Parathyroid adenoma (tissue), 2 donors: ENCODE measurements at regions not wholly inside any gene's neighbourhood (a gene's known extent, or its start where the extent isn't known, plus 50 kb on each side); places are given as distances from the start of the nearest gene placed in this dataset.

Experiments
- H2AFZ ChIP-seq: fragments of 300-600 bp; sonication (generic); one replicate; pipeline ENCODE4 v1.7.0; 2017; ENCODE audit warnings: antibody characterized with exemption, mild to moderate bottlenecking
- H3K27ac ChIP-seq: fragments of 300-600 bp; sonication (generic); one replicate; pipeline ENCODE4 v1.7.0; 2017
- H3K27me3 ChIP-seq: fragments of 300-600 bp; sonication (generic); one replicate; pipeline ENCODE4 v1.7.0; 2017; ENCODE audit warnings: low read length; ENCODE audit not compliant: control insufficient read depth, insufficient read depth
- H3K36me3 ChIP-seq: fragments of 300-600 bp; sonication (generic); one replicate; pipeline ENCODE4 v1.7.0; 2017; ENCODE audit warnings: low read length; ENCODE audit not compliant: control insufficient read depth, insufficient read depth
- H3K4me1 ChIP-seq: fragments of 300-600 bp; sonication (generic); one replicate; pipeline ENCODE4 v1.7.0; 2017; ENCODE audit warnings: control low read depth
- H3K4me2 ChIP-seq: fragments of 300-600 bp; sonication (generic); one replicate; pipeline ENCODE4 v1.7.0; 2017; ENCODE audit warnings: low read length
- H3K4me3 ChIP-seq: fragments of 300-600 bp; sonication (generic); one replicate; pipeline ENCODE4 v1.7.0; 2017; ENCODE audit warnings: low read depth, low read length
- H3K79me2 ChIP-seq: fragments of 300-600 bp; sonication (generic); one replicate; pipeline ENCODE4 v1.7.0; 2017; ENCODE audit warnings: control low read depth
- H3K9ac ChIP-seq: fragments of 300-600 bp; sonication (generic); one replicate; pipeline ENCODE4 v1.7.0; 2017; ENCODE audit warnings: mild to moderate bottlenecking
- H3K9me3 ChIP-seq: fragments of 300-600 bp; sonication (generic); one replicate; pipeline ENCODE4 v1.7.0; 2017; ENCODE audit warnings: low read length; ENCODE audit not compliant: control insufficient read depth
- TF ChIP-seq, protein P1 (sequence below): fragments of 300-600 bp; sonication (generic); IDR thresholded peaks from one replicate; pipeline ENCODE4 v1.7.0; 2017; ENCODE audit warnings: antibody characterized with exemption, mild to moderate bottlenecking
- donor health status: primary hyperparathyroidism.

- Histone ChIP-seq H3K9me3 (no peaks in the 10 kb centered on the region), H3K4me2 (no peak overlapping the region), H3K4me1 (no peaks in the 10 kb centered on the region), H2AFZ (no peak overlapping the region), H3K27me3 (no peaks in the 10 kb centered on the region), H3K27ac (no peak overlapping the region), H3K4me3 (no peak overlapping the region), H3K36me3 (no peaks in the 10 kb centered on the region), H3K79me2 (no peaks in the 10 kb centered on the region), H3K9ac (no peak overlapping the region)
- TF ChIP-seq, protein P1, sequence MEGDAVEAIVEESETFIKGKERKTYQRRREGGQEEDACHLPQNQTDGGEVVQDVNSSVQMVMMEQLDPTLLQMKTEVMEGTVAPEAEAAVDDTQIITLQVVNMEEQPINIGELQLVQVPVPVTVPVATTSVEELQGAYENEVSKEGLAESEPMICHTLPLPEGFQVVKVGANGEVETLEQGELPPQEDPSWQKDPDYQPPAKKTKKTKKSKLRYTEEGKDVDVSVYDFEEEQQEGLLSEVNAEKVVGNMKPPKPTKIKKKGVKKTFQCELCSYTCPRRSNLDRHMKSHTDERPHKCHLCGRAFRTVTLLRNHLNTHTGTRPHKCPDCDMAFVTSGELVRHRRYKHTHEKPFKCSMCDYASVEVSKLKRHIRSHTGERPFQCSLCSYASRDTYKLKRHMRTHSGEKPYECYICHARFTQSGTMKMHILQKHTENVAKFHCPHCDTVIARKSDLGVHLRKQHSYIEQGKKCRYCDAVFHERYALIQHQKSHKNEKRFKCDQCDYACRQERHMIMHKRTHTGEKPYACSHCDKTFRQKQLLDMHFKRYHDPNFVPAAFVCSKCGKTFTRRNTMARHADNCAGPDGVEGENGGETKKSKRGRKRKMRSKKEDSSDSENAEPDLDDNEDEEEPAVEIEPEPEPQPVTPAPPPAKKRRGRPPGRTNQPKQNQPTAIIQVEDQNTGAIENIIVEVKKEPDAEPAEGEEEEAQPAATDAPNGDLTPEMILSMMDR, result no peak
Measured at GRCh38 chr4:158005021-158005420, 167.8 kb downstream of the GASK1B start.

GRCh38 chr4:158004101-158004500, 168.7 kb downstream of the GASK1B start:
- Histone ChIP-seq H3K4me2 (no peak overlapping the region), H3K4me3 (no peak overlapping the region), H3K27ac (no peak overlapping the region), H3K36me3 (no peaks in the 10 kb centered on the region), H3K9ac (no peak overlapping the region), H2AFZ (no peak overlapping the region), H3K27me3 (no peaks in the 10 kb centered on the region), H3K4me1 (no peaks in the 10 kb centered on the region), H3K79me2 (no peaks in the 10 kb centered on the region), H3K9me3 (no peaks in the 10 kb centered on the region)
- TF ChIP-seq, protein P1, result no peak

- Histone ChIP-seq H3K36me3 (no peaks in the 10 kb centered on the region), H3K4me3 (no peak overlapping the region), H3K27ac (no peak overlapping the region), H3K4me1 (no peaks in the 10 kb centered on the region), H3K9me3 (no peaks in the 10 kb centered on the region), H3K27me3 (no peaks in the 10 kb centered on the region), H3K79me2 (no peaks in the 10 kb centered on the region), H3K4me2 (no peak overlapping the region), H3K9ac (no peak overlapping the region), H2AFZ (no peak overlapping the region)
- TF ChIP-seq, protein P1, result no peak
Measured at GRCh38 chr4:158003212-158003611, 169.6 kb downstream of the GASK1B start.

- H3K9ac ChIP-seq, result no peak overlapping the region
- H2AFZ ChIP-seq, result no peak overlapping the region
- H3K36me3 ChIP-seq, result no peaks in the 10 kb centered on the region
- H3K79me2 ChIP-seq, result no peaks in the 10 kb centered on the region
- no peak overlapping the region for H3K4me3 ChIP-seq
- TF ChIP-seq, protein P1, result no peak
- no peaks in the 10 kb centered on the region for H3K9me3 ChIP-seq
- H3K4me2 ChIP-seq, result no peak overlapping the region
- H3K4me1 ChIP-seq, result no peaks in the 10 kb centered on the region
- no peak overlapping the region for H3K27ac ChIP-seq
- H3K27me3 ChIP-seq, result no peaks in the 10 kb centered on the region
Measured at GRCh38 chr4:158002173-158002572, 170.7 kb downstream of the GASK1B start.

DNA sequence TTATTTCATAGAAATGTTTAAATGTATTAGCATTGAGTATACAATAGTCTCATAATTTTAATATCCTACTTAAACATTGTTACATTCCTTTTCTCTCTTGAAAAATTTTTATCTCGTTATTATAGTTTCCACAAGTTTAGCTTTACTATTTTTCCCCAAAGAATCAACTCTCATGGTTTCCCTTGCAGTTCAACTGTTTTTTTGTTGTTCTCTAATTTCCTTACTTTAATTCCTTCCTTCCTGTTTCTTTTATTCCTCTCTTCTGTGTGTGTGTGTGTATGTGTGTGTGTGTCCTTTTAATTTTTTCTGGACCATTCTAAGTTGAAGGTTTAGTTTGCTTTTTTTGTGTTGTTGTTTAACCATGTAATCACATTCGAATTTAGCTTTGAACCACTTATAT, 171.1 kb downstream of the GASK1B start:
- H3K9me3 ChIP-seq, result no peaks in the 10 kb centered on the region
- TF ChIP-seq, protein P1, result no peak
- H3K4me1 ChIP-seq, result no peaks in the 10 kb centered on the region
- no peak overlapping the region for H2AFZ ChIP-seq
- no peak overlapping the region for H3K9ac ChIP-seq
- no peak overlapping the region for H3K4me3 ChIP-seq
- H3K36me3 ChIP-seq, result no peaks in the 10 kb centered on the region
- no peaks in the 10 kb centered on the region for H3K79me2 ChIP-seq
- H3K4me2 ChIP-seq, result no peak overlapping the region
- no peak overlapping the region for H3K27ac ChIP-seq
- H3K27me3 ChIP-seq, result no peaks in the 10 kb centered on the region
